Ovary (tissue), 7 donors: ENCODE measurements at regions not wholly inside any gene's neighbourhood (a gene's known extent, or its start where the extent isn't known, plus 50 kb on each side); places are given as distances from the start of the nearest gene placed in this dataset.

Source experiments
- DNase-seq, 5 donors: peaks; one replicate each; pipeline ENCODE4 v3.0.0-alpha.2; 2019 to 2020
- H3K27ac ChIP-seq, 2 donors: fragments of 200-600 bp; one replicate each; pipeline versions ENCODE4 v1.5.1 to v1.8.0; 2019 to 2022
- H3K27me3 ChIP-seq: fragments of 200-600 bp; one replicate; pipeline ENCODE4 v1.8.0; 2022
- H3K36me3 ChIP-seq: fragments of 200-600 bp; sonication (generic); one replicate; pipeline ENCODE4 v1.5.1; 2019
- H3K4me1 ChIP-seq: one replicate; pipeline ENCODE4 v1.8.1; 2013; ENCODE audit warnings: mild to moderate bottlenecking, moderate library complexity; ENCODE audit not compliant: insufficient read depth
- H3K4me3 ChIP-seq: fragments of 200-600 bp; sonication (generic); one replicate; pipeline ENCODE4 v1.5.1; 2017
- H3K9me3 ChIP-seq, 2 donors: fragments of 200-600 bp in 1 of 2; sonication (generic) in 1 of 2; one replicate each; pipeline versions ENCODE4 v1.5.1 to v1.8.1; 2013 to 2019; ENCODE audit warnings: mild to moderate bottlenecking in 1 of 2, moderate library complexity in 1 of 2
- EP300 ChIP-seq: sonication (generic); formaldehyde crosslinking; IDR thresholded peaks from one replicate; pipeline ENCODE4 v1.6.1; 2017; ENCODE audit warnings: antibody characterized with exemption
- POLR2A ChIP-seq: fragments of 450-650 bp; IDR thresholded peaks from one replicate; pipeline ENCODE4 v1.6.1; 2017; ENCODE audit warnings: antibody characterized with exemption, mild to moderate bottlenecking, moderate library complexity
- WGBS, 3 donors: extraction: QIAGEN DNeasy Blood & Tissue Kit in 1 of 3; methylation state at CpG; one replicate each; pipeline versions ENCODE4 v1.1.5 to v1.1.7; 2013 to 2017; 5-methylcytosine and 5-hydroxymethylcytosine counted together
- intact Hi-C, 4 donors: fragments of 100-400 bp; cut with DNase I; formaldehyde crosslinking; loops; one replicate each; pipeline versions ENCODE4 v1.11.0 to v1.15.1; 2022 to 2023
- TF ChIP-seq, protein P1 (sequence below), 3 donors: fragments of 450-650 bp in 2 of 3; fragments of 200-600 bp in 1 of 3; IDR thresholded peaks; one replicate each; pipeline versions ENCODE4 v1.5.1 to v1.8.0; 2016 to 2022; ENCODE audit warnings: antibody characterized with exemption in 3 of 3, mild to moderate bottlenecking in 1 of 3
- donor health status: DM: no; HTN: no; CAD: no; lungs with moderate emphysema.
- donor health status: DM: no; HTN: no; CAD: no.
- donor health status: Bipolar disorder and iron deficiency.
- donor health status: DM: no; HTN: no; CAD: no.
- donor health status: DM: yes; HTN: yes; CAD: no.

- no peak for DNase-seq
- no peak overlapping the region for H3K4me3 ChIP-seq
- no peaks in the 10 kb centered on the region for H3K27me3 ChIP-seq
- intact Hi-C loops, result no loop called here
- no peaks in the 10 kb centered on the region for H3K9me3 ChIP-seq
- H3K27ac ChIP-seq, result no peak overlapping the region
- TF ChIP-seq, protein P1, sequence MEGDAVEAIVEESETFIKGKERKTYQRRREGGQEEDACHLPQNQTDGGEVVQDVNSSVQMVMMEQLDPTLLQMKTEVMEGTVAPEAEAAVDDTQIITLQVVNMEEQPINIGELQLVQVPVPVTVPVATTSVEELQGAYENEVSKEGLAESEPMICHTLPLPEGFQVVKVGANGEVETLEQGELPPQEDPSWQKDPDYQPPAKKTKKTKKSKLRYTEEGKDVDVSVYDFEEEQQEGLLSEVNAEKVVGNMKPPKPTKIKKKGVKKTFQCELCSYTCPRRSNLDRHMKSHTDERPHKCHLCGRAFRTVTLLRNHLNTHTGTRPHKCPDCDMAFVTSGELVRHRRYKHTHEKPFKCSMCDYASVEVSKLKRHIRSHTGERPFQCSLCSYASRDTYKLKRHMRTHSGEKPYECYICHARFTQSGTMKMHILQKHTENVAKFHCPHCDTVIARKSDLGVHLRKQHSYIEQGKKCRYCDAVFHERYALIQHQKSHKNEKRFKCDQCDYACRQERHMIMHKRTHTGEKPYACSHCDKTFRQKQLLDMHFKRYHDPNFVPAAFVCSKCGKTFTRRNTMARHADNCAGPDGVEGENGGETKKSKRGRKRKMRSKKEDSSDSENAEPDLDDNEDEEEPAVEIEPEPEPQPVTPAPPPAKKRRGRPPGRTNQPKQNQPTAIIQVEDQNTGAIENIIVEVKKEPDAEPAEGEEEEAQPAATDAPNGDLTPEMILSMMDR (IDR thresholded peaks at IDR 0.05), result no peak
- TF ChIP-seq EP300 (no peak), POLR2A (no peak)
- no peaks in the 10 kb centered on the region for H3K4me1 ChIP-seq
- H3K36me3 ChIP-seq, result no peaks in the 10 kb centered on the region
Measured at GRCh38 chr3:73787620-73788019, 162.9 kb upstream of the PDZRN3 start.

GRCh38 chr3:73786998-73787397, 162.3 kb upstream of the PDZRN3 start:
- intact Hi-C loops, result no loop called here
- Histone ChIP-seq H3K27me3 (no peaks in the 10 kb centered on the region), H3K9me3 (no peaks in the 10 kb centered on the region), H3K27ac (no peak overlapping the region), H3K4me3 (no peak overlapping the region), H3K36me3 (no peaks in the 10 kb centered on the region), H3K4me1 (no peaks in the 10 kb centered on the region)
- TF ChIP-seq, protein P1 (IDR thresholded peaks at IDR 0.05), result no peak
- TF ChIP-seq POLR2A (no peak), EP300 (no peak)
- WGBS, 3 donors, result 63 to 92% (median 83%) methylated on average over 1 of the region's 1 CpG
- DNase-seq, result no peak

DNA sequence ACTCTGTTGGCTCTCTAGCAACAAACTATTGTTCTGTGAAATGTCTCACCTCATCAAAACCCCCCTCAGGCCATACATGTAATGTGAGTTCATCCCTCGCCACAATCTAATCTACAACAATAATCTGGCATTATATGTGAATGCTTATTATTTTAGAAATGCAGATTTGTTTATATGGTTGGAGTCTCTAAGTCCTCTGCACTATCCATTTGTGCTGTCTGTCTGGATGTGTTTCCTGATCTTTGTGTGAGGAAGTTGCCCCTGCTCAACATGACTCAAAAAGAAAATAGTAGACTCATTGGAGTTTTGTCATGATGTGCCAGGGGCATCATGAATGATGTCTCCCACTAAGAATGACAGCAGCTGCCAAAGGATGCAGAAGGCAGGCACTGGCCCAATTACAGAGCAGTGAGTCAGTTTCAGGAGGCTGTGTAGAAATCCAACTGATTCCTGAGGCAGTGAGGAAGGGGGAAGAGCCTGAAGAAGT, 161.6 kb upstream of the PDZRN3 start:
- Histone ChIP-seq H3K4me3 (no peak overlapping the region), H3K9me3 (no peaks in the 10 kb centered on the region), H3K27me3 (no peaks in the 10 kb centered on the region), H3K4me1 (no peaks in the 10 kb centered on the region), H3K27ac (no peak overlapping the region), H3K36me3 (no peaks in the 10 kb centered on the region)
- TF ChIP-seq POLR2A, result no peak
- TF ChIP-seq, protein P1 (IDR thresholded peaks at IDR 0.05), result no peak
- TF ChIP-seq EP300, result no peak
- intact Hi-C loops, result no loop called here
- no peak for DNase-seq
- 96 to 100% (median 99%) methylated on average over 1 of the region's 1 CpG for WGBS, 3 donors

GRCh38 chr3:73784686-73785392, 160.1 kb upstream of the PDZRN3 start:
- intact Hi-C loops, result no loop called here
- Histone ChIP-seq H3K27me3 (no peaks in the 10 kb centered on the region), H3K27ac (no peak overlapping the region), H3K9me3 (no peaks in the 10 kb centered on the region), H3K4me1 (peaks cover 3% of the 10 kb centered on the region), H3K4me3 (no peak overlapping the region), H3K36me3 (no peaks in the 10 kb centered on the region)
- no peak for TF ChIP-seq EP300
- TF ChIP-seq, protein P1 (IDR thresholded peaks at IDR 0.05), result no peak
- no peak for TF ChIP-seq POLR2A
- WGBS, 3 donors, result 54 to 68% (median 65%) methylated on average over 8 of the region's 8 CpGs
- DNase-seq, result no peak
